H9 (cell line): ENCODE measurements at regions not wholly inside any gene's neighbourhood (a gene's known extent, or its start where the extent isn't known, plus 50 kb on each side); places are given as distances from the start of the nearest gene placed in this dataset.

ENCODE experiments used
- DNase-seq: peaks from one replicate; pipeline ENCODE4 v3.0.0-alpha.2; 2017
- H2AFZ ChIP-seq: one replicate; pipeline ENCODE4 v1.6.1; 2013; ENCODE audit warnings: mild to moderate bottlenecking, low read length, control low read depth, moderate library complexity
- H2AK5ac ChIP-seq: 2 replicates; pipeline ENCODE4 v1.6.1; 2013; ENCODE audit warnings: low read length, control low read depth, mixed read lengths; ENCODE audit not compliant: insufficient read length
- H2BK120ac ChIP-seq: one replicate; pipeline ENCODE4 v1.6.1; 2013; ENCODE audit warnings: low read depth, mild to moderate bottlenecking, low read length, control low read depth, inconsistent platforms; ENCODE audit not compliant: poor library complexity, severe bottlenecking
- H2BK12ac ChIP-seq: 2 replicates; pipeline ENCODE4 v1.6.1; 2013; ENCODE audit warnings: low read length, control low read depth, mixed read lengths, low read depth; ENCODE audit not compliant: insufficient read length
- H2BK15ac ChIP-seq: 2 replicates; pipeline ENCODE4 v1.6.1; 2013; ENCODE audit warnings: low read depth, low read length, control low read depth
- H2BK20ac ChIP-seq: one replicate; pipeline ENCODE4 v1.6.1; 2013; ENCODE audit warnings: low read depth, mild to moderate bottlenecking, low read length, control low read depth, inconsistent platforms; ENCODE audit not compliant: poor library complexity, severe bottlenecking
- H2BK5ac ChIP-seq: 2 replicates; pipeline ENCODE4 v1.6.1; 2013; ENCODE audit warnings: low read length, control low read depth, mixed read lengths; ENCODE audit not compliant: insufficient read length
- H3K14ac ChIP-seq: 2 replicates; pipeline ENCODE4 v1.6.1; 2013; ENCODE audit warnings: low read length, control low read depth; ENCODE audit not compliant: insufficient read depth
- H3K18ac ChIP-seq: 2 replicates; pipeline ENCODE4 v1.6.1; 2013; ENCODE audit warnings: low read depth, mild to moderate bottlenecking, mixed read lengths, low read length, control low read depth; ENCODE audit not compliant: insufficient read length
- H3K23ac ChIP-seq: 2 replicates; pipeline ENCODE4 v1.6.1; 2013; ENCODE audit warnings: low read length, control low read depth, mixed read lengths, low read depth; ENCODE audit not compliant: insufficient read length
- H3K23me2 ChIP-seq: 2 replicates; pipeline ENCODE4 v1.6.1; 2013; ENCODE audit warnings: low read depth, mild to moderate bottlenecking, mixed read lengths, low read length, control low read depth; ENCODE audit not compliant: insufficient read length, poor library complexity, severe bottlenecking
- H3K27ac ChIP-seq: 2 replicates; pipeline ENCODE4 v1.5.1; 2013; ENCODE audit warnings: low read length, control low read depth, mixed read lengths, low read depth; ENCODE audit not compliant: insufficient read length
- H3K27me3 ChIP-seq: 2 replicates; pipeline ENCODE4 v1.6.1; 2013; ENCODE audit warnings: low read length, control low read depth, inconsistent platforms; ENCODE audit not compliant: insufficient read depth
- H3K4ac ChIP-seq: 2 replicates; pipeline ENCODE4 v1.6.1; 2013; ENCODE audit warnings: low read depth, mild to moderate bottlenecking, control low read depth, inconsistent platforms, low read length, moderate library complexity
- H3K4me1 ChIP-seq: 2 replicates; pipeline ENCODE4 v1.6.1; 2013; ENCODE audit warnings: low read length, control low read depth, inconsistent platforms; ENCODE audit not compliant: insufficient read depth
- H3K4me2 ChIP-seq: 2 replicates; pipeline ENCODE4 v1.6.1; 2013; ENCODE audit warnings: low read length, control low read depth, mixed read lengths; ENCODE audit not compliant: insufficient read length, insufficient read depth
- H3K56ac ChIP-seq: 2 replicates; pipeline ENCODE4 v1.6.1; 2013; ENCODE audit warnings: low read depth, mild to moderate bottlenecking, mixed read lengths, low read length, control low read depth; ENCODE audit not compliant: insufficient read length
- H3K79me1 ChIP-seq: 2 replicates; pipeline ENCODE4 v1.6.1; 2013; ENCODE audit warnings: low read depth, mild to moderate bottlenecking, moderate library complexity, low read length, control low read depth, inconsistent platforms; ENCODE audit not compliant: insufficient read depth, poor library complexity, severe bottlenecking
- H3K79me2 ChIP-seq: 2 replicates; pipeline ENCODE4 v1.6.1; 2013; ENCODE audit warnings: low read length, control low read depth, inconsistent platforms; ENCODE audit not compliant: insufficient read depth
- H3K9ac ChIP-seq: 2 replicates; pipeline ENCODE4 v1.6.1; 2013; ENCODE audit warnings: low read length, control low read depth, mixed read lengths; ENCODE audit not compliant: insufficient read length; ENCODE audit errors: extremely low read depth
- H3K9me3 ChIP-seq: one replicate; pipeline ENCODE4 v1.6.1; 2013; ENCODE audit warnings: low read depth, low read length, inconsistent platforms; ENCODE audit not compliant: control insufficient read depth
- H3T11ph ChIP-seq: one replicate; pipeline ENCODE4 v1.6.1; 2013; ENCODE audit warnings: mild to moderate bottlenecking, low read length, control low read depth, inconsistent platforms
- H4K20me1 ChIP-seq: one replicate; pipeline ENCODE4 v1.6.1; 2013; ENCODE audit not compliant: control insufficient read depth, insufficient read length, insufficient read depth
- H4K5ac ChIP-seq: 2 replicates; pipeline ENCODE4 v1.6.1; 2013; ENCODE audit warnings: low read depth, mild to moderate bottlenecking, mixed read lengths, low read length, control low read depth; ENCODE audit not compliant: insufficient read length
- H4K8ac ChIP-seq: replicated peaks from 2 replicates; pipeline ENCODE4 v1.6.1; 2013; ENCODE audit warnings: low read length, control low read depth, mixed read lengths, low read depth; ENCODE audit not compliant: insufficient read length
- H4K91ac ChIP-seq: 2 replicates; pipeline ENCODE4 v1.6.1; 2013; ENCODE audit warnings: low read depth, mild to moderate bottlenecking, moderate library complexity, mixed read lengths, low read length, control low read depth; ENCODE audit not compliant: insufficient read length
- H3K27ac Mint-ChIP-seq, 3 experiments: 2 replicates in 2 of 3; 3 replicates in 1 of 3; pipeline ENCODE4 v1.8.0; 2020 to 2021; ENCODE audit warnings: mixed read lengths in 3 of 3, mild to moderate bottlenecking in 1 of 3, moderate library complexity in 1 of 3
- H3K27me3 Mint-ChIP-seq: 2 replicates; pipeline ENCODE4 v1.8.0; 2021; ENCODE audit warnings: low read depth, mild to moderate bottlenecking, moderate library complexity, mixed read lengths
- H3K36me3 Mint-ChIP-seq, 3 experiments: 2 replicates in 2 of 3; 3 replicates in 1 of 3; pipeline ENCODE4 v1.8.0; 2020 to 2021; ENCODE audit warnings: low read depth in 3 of 3, mixed read lengths in 3 of 3; ENCODE audit not compliant: insufficient read depth in 1 of 3
- H3K4me1 Mint-ChIP-seq, 2 experiments: 2 replicates each; pipeline ENCODE4 v1.8.0; 2020; ENCODE audit warnings: mixed read lengths in 2 of 2
- H3K4me3 Mint-ChIP-seq, 2 experiments: 2 replicates in 1 of 2; 3 replicates in 1 of 2; pipeline ENCODE4 v1.8.0; 2020 to 2021; ENCODE audit warnings: mild to moderate bottlenecking in 2 of 2, mixed read lengths in 2 of 2, moderate library complexity in 1 of 2
- H3K9me3 Mint-ChIP-seq, 2 experiments: 2 replicates in 1 of 2; 3 replicates in 1 of 2; pipeline ENCODE4 v1.8.0; 2020; ENCODE audit warnings: mild to moderate bottlenecking in 2 of 2, mixed read lengths in 2 of 2, moderate library complexity in 1 of 2
- CTCF ChIP-seq: fragments of 200-600 bp; sonication (generic); conservative IDR thresholded peaks from 3 replicates; pipeline ENCODE4 v1.8.0; 2021; ENCODE audit warnings: antibody characterized with exemption, mild to moderate bottlenecking
- WGBS: extraction: QIAGEN DNeasy Blood & Tissue Kit; methylation state at CpG from one replicate; pipeline ENCODE4 v1.1.7; 2013; ENCODE audit warnings: missing lambda C conversion rate, low lambda C conversion rate, mixed read lengths; ENCODE audit not compliant: insufficient read length; ENCODE audit errors: extremely low coverage; 5-methylcytosine and 5-hydroxymethylcytosine counted together

DNA sequence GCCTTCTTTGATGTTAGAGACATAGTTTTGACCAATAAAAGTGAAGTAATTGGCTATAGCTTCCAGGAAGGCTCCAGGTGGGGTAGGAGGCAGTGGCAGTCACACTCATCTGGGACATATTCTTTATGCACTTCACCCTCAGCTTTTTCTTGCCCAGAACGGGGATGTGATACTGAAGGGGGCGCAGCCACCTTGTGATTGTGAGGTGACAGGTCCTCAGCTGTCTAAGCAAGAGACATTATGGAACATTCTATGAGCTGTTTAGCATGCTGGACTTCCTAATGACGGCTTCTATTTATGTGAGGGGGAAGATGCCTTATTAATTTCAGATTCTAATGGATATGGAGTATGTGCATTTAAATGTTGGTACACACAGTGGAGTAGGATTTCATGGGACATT is 151.3 kb upstream of the ZFP64 start:
- Histone ChIP-seq H3K23me2 (no peaks in the 10 kb centered on the region), H3K4ac (no peak overlapping the region), H4K20me1 (no peaks in the 10 kb centered on the region), H2BK15ac (no peak overlapping the region), H3K79me2 (no peaks in the 10 kb centered on the region), H4K8ac (no peak overlapping the region), H3K9ac (no peak overlapping the region), H3K4me1 (no peaks in the 10 kb centered on the region), H2BK12ac (no peak overlapping the region), H3K9me3 (no peaks in the 10 kb centered on the region), H2AK5ac (no peak overlapping the region), H3K23ac (no peak overlapping the region), H3K14ac (no peak overlapping the region), H4K5ac (no peak overlapping the region), H3T11ph (no peak overlapping the region), H4K91ac (no peak overlapping the region), H2BK120ac (no peak overlapping the region), H2BK20ac (no peak overlapping the region), H3K79me1 (no peaks in the 10 kb centered on the region), H3K4me2 (no peak overlapping the region), H2BK5ac (no peak overlapping the region), H3K18ac (no peak overlapping the region), H2AFZ (no peak overlapping the region), H3K27ac (no peak overlapping the region), H3K27me3 (no peaks in the 10 kb centered on the region), H3K56ac (no peak overlapping the region)
- Mint-ChIP-seq H3K27ac (no peak overlapping the region), H3K27me3 (peaks cover under 1% of the 10 kb centered on the region; the same call in 1 of the 2 replicates), H3K4me3 (no peak overlapping the region), H3K4me1 (no peaks in the 10 kb centered on the region), H3K9me3 (no peaks in the 10 kb centered on the region), H3K36me3 (0 out of 7 replicates have a peak, but pooled peaks cover 0 to 2% (median 0%) of the 10 kb centered on the region in 3 experiments)
- no peak for TF ChIP-seq CTCF
- no CpG with 5 or more reads among the region's 3 CpGs for WGBS
- no peak for DNase-seq
